ENCODE measurements at regions not wholly inside any gene's neighbourhood (a gene's known extent, or its start where the extent isn't known, plus 50 kb on each side); places are given as distances from the start of the nearest gene placed in this dataset.

DNA sequence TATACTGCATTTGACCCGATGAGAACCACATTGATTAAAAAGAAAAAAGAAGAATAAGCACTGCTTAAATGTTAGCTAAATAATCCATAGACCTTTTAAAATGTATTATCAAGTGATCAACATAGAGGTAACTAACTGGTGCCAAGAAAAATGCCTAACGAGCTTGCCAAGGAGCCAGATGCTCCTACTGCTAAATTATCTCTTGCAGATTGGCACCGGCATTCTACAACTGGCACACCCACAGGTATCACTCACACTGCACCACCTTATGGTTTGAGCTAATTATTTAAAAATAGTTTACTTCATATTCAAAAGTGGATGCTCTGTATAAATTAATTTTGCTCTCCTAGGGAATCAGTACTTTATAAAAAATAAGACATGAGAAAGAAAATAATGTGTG is 341.6 kb upstream of the CDH7 start:
- TF ChIP-seq, protein P1, sequence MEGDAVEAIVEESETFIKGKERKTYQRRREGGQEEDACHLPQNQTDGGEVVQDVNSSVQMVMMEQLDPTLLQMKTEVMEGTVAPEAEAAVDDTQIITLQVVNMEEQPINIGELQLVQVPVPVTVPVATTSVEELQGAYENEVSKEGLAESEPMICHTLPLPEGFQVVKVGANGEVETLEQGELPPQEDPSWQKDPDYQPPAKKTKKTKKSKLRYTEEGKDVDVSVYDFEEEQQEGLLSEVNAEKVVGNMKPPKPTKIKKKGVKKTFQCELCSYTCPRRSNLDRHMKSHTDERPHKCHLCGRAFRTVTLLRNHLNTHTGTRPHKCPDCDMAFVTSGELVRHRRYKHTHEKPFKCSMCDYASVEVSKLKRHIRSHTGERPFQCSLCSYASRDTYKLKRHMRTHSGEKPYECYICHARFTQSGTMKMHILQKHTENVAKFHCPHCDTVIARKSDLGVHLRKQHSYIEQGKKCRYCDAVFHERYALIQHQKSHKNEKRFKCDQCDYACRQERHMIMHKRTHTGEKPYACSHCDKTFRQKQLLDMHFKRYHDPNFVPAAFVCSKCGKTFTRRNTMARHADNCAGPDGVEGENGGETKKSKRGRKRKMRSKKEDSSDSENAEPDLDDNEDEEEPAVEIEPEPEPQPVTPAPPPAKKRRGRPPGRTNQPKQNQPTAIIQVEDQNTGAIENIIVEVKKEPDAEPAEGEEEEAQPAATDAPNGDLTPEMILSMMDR (conservative IDR thresholded peaks at IDR 0.05), result no peak
- Histone ChIP-seq H2BK5ac (ENCODE audit: insufficient read length, low read length) (no peak overlapping the region), H2BK12ac (ENCODE audit: insufficient read length, low read depth, low read length) (no peak overlapping the region), H3K56ac (ENCODE audit: insufficient read length, low read depth, low read length) (no peak overlapping the region), H2AK5ac (ENCODE audit: insufficient read length, low read length) (no peak overlapping the region), H3K4me2 (ENCODE audit: insufficient read depth, insufficient read length, low read length) (no peak overlapping the region), H3K23ac (ENCODE audit: insufficient read length, low read depth, low read length) (no peak overlapping the region), H4K8ac (replicated peaks; ENCODE audit: insufficient read length, low read depth, low read length) (no peak overlapping the region), H3K27ac (ENCODE audit: insufficient read length, low read depth, low read length) (no peak overlapping the region), H3K18ac (ENCODE audit: insufficient read length, low read depth, low read length) (no peak overlapping the region), H4K91ac (ENCODE audit: insufficient read length, low read depth, low read length) (no peak overlapping the region), H3K23me2 (ENCODE audit: insufficient read length, low read depth, low read length, poor library complexity, severe bottlenecking) (no peaks in the 10 kb centered on the region), H2BK20ac (ENCODE audit: low read depth, low read length, poor library complexity, severe bottlenecking) (no peak overlapping the region), H2BK15ac (ENCODE audit: low read depth, low read length) (no peak overlapping the region), H3K4ac (ENCODE audit: low read depth, low read length) (no peak overlapping the region), H3K79me1 (ENCODE audit: insufficient read depth, low read depth, low read length, poor library complexity, severe bottlenecking) (no peaks in the 10 kb centered on the region), H3K79me2 (ENCODE audit: insufficient read depth, low read length) (no peaks in the 10 kb centered on the region), H3T11ph (ENCODE audit: low read length) (no peak overlapping the region), H3K9ac (ENCODE audit: extremely low read depth, insufficient read length, low read length) (no peak overlapping the region), H4K5ac (ENCODE audit: insufficient read length, low read depth, low read length) (no peak overlapping the region), H3K14ac (ENCODE audit: insufficient read depth, low read length) (no peak overlapping the region), H3K27me3 (ENCODE audit: insufficient read depth, low read length) (no peaks in the 10 kb centered on the region), H3K4me1 (ENCODE audit: insufficient read depth, low read length) (no peaks in the 10 kb centered on the region; the same call in 1 of the 2 replicates), H2AFZ (ENCODE audit: low read length) (no peak overlapping the region), H4K20me1 (ENCODE audit: control insufficient read depth, insufficient read depth, insufficient read length) (no peaks in the 10 kb centered on the region), H3K9me3 (ENCODE audit: control insufficient read depth, low read depth, low read length) (no peaks in the 10 kb centered on the region), H2BK120ac (ENCODE audit: low read depth, low read length, poor library complexity, severe bottlenecking) (no peak overlapping the region)
- Mint-ChIP-seq H3K4me1 (no peaks in the 10 kb centered on the region), H3K4me3 (no peak overlapping the region), H3K27ac (no peak overlapping the region), H3K9me3 (no peaks in the 10 kb centered on the region; a peak in 1 of 5 replicates), H3K27me3 (ENCODE audit: low read depth) (no peaks in the 10 kb centered on the region), H3K36me3 (ENCODE audit: insufficient read depth in 1 of 3, low read depth in 3 of 3) (no peaks in the 10 kb centered on the region)
- no peak for DNase-seq
- WGBS (ENCODE audit: extremely low coverage, insufficient read length, low lambda C conversion rate), result no CpG with 5 or more reads among the region's 3 CpGs
